ENCODE measurements at regions not wholly inside any gene's neighbourhood (a gene's known extent, or its start where the extent isn't known, plus 50 kb on each side); places are given as distances from the start of the nearest gene placed in this dataset.

DNA sequence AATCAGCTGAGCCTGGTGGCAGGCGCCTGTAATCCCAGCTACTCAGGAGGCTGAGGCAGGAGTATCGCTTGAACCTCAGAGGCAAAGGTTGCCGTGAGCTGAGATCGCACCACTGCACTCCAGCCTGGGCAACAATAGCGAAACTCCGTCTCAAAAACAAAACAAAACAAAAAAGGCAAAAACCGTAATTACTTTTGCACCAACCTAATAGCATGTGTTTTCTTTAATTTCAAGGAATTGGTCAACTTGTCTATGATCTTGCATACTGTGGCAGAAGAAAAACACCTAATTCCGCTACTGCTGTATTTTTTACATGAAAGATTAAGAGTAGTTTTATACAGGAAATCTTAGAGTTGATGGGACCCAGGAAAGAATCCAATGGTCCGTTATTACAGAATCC is 241.2 kb downstream of the COL4A1 start:
- TF ChIP-seq, protein P1, sequence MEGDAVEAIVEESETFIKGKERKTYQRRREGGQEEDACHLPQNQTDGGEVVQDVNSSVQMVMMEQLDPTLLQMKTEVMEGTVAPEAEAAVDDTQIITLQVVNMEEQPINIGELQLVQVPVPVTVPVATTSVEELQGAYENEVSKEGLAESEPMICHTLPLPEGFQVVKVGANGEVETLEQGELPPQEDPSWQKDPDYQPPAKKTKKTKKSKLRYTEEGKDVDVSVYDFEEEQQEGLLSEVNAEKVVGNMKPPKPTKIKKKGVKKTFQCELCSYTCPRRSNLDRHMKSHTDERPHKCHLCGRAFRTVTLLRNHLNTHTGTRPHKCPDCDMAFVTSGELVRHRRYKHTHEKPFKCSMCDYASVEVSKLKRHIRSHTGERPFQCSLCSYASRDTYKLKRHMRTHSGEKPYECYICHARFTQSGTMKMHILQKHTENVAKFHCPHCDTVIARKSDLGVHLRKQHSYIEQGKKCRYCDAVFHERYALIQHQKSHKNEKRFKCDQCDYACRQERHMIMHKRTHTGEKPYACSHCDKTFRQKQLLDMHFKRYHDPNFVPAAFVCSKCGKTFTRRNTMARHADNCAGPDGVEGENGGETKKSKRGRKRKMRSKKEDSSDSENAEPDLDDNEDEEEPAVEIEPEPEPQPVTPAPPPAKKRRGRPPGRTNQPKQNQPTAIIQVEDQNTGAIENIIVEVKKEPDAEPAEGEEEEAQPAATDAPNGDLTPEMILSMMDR (conservative IDR thresholded peaks at IDR 0.05; ENCODE audit: low read length) = no peak
- TF ChIP-seq EZH2phosphoT487 (IDR thresholded peaks at IDR 0.05; ENCODE audit: borderline replicate concordance, low read depth, low read length) = no peak
